ENCODE measurements at regions not wholly inside any gene's neighbourhood (a gene's known extent, or its start where the extent isn't known, plus 50 kb on each side); places are given as distances from the start of the nearest gene placed in this dataset.

- TF ChIP-seq CTCF (IDR thresholded peaks at IDR 0.05; ENCODE audit: poor library complexity, severe bottlenecking) = no peak
- TF ChIP-seq REST (IDR thresholded peaks at IDR 0.05; ENCODE audit: borderline replicate concordance) = no peak
- TF ChIP-seq POLR2AphosphoS5 (IDR thresholded peaks at IDR 0.05) = no peak
- TF ChIP-seq RAD21 (conservative IDR thresholded peaks at IDR 0.05) = no peak
These were observed 121.5 kb upstream of the MCHR2 start for GRCh38 chr6:100115407-100116101.
